ENCODE measurements at regions not wholly inside any gene's neighbourhood (a gene's known extent, or its start where the extent isn't known, plus 50 kb on each side); places are given as distances from the start of the nearest gene placed in this dataset.

DNA sequence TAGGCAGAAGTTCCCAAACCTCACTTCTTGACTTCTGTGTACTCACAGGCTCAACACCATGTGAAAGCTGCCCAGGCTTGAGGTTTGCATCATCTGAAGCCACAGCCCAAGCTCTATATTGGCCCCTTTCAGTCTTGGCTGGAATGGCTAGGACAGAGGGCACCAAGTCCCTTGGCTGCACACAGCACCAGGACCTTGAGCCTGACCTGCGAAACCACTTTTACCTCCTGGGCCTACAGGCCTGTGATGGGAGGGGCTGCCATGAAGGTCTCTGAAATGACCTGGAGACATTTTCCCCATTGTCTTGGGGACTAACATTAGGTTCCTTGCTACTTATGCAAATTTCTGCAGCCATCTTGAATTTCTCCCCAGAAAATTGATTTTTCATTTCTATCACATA lies 288.3 kb upstream of the ZC3H12C start:
- no peak for TF ChIP-seq GATA2 (IDR thresholded peaks at IDR 0.05; ENCODE audit: low read depth, low read length)
- no peak for TF ChIP-seq GATA3 (IDR thresholded peaks at IDR 0.05; ENCODE audit: low read depth, low read length)

DNA sequence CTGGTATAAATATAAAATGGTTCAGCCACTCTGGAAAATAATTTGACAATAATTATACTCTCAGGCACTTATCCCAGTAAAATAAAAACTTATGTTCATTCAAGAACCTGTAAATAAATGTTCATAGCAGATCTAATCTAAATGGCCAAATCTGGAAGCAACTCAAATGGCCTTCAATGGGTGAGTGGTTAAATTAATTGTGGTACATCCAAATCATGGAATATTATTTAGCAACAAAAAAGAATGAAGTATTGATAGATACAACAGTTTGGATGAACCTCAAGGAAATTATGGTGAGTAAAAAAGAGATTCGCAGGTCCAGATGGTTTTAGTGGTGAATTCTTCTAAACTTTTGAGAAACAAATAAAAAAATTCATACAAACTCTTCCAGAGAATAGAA lies 287.0 kb upstream of the ZC3H12C start:
- TF ChIP-seq GATA2 (IDR thresholded peaks at IDR 0.05; ENCODE audit: low read depth, low read length) (no peak), GATA3 (IDR thresholded peaks at IDR 0.05; ENCODE audit: low read depth, low read length) (no peak)

DNA sequence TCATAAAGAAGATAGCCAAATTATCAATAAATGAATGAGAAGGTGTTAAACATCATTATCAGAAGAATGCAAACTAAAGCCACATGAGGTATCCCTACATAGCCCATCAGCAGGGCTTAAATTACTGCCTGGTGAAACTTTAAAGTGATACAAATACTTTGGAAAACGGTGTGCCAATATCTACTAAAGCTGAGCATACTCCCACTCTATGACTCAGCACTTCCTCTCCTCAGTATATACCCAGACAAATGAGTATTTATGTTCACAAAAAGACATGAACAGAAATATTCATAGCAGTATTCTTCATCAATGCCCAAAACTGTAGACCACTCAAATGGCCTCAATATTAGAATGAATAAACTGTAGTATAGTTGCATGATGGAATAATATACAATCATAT lies 284.6 kb upstream of the ZC3H12C start:
- TF ChIP-seq GATA3 (IDR thresholded peaks at IDR 0.05; ENCODE audit: low read depth, low read length) (no peak), GATA2 (IDR thresholded peaks at IDR 0.05; ENCODE audit: low read depth, low read length) (no peak)

DNA sequence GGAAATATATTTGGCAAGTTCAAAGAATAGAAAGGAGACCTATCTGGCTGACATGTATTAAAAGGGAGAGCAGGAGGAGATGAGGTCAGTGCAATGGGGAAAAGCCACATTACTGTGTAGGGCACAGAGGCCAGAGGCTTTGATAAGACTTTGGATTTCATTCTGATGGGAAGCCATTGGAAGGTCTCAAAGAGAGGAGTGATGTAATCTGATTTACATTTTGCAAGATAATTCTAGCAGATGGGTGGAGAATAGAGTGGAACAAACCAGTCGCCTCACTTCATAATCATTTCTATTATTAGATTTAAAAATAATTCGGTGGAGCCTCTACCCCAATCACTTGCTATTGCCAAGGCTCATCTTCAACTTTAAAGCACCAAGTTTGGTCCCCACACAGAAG lies 278.4 kb upstream of the ZC3H12C start:
- TF ChIP-seq GATA3 (IDR thresholded peaks at IDR 0.05; ENCODE audit: low read depth, low read length) (no peak), GATA2 (IDR thresholded peaks at IDR 0.05; ENCODE audit: low read depth, low read length) (no peak)

DNA sequence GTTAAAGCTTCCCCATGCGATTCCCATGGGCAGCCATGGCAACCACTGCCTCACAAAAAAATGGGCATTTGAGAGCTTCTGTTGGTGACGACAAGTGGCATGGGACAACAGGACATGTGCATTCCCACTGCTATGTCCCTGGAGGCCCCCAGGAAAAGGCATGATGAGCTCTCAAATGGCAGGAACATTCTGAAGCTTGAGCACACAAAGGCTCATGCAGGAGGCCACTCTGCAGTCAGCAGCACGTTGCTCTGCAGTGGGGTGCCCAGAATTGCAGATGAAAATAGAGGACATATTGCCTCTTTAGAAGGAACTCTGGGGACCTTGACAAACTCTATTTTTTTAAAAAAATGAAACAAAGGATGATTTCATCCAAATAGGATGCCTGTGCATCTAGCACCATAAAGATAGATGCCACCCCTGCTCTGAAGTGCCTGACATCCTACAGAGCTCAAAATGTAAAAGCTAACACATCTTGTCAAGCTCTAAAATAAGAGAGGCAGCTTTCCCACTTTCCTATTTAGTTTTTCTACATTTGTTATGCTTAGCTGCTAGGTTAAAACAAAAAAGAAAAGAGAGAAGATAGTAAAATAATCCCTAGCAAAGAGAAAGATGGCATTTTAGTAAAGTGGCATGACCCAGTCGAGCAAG lies 277.6 kb upstream of the ZC3H12C start:
- no peak for TF ChIP-seq GATA3 (IDR thresholded peaks at IDR 0.05; ENCODE audit: low read depth, low read length)
- no peak for TF ChIP-seq GATA2 (IDR thresholded peaks at IDR 0.05; ENCODE audit: low read depth, low read length)

DNA sequence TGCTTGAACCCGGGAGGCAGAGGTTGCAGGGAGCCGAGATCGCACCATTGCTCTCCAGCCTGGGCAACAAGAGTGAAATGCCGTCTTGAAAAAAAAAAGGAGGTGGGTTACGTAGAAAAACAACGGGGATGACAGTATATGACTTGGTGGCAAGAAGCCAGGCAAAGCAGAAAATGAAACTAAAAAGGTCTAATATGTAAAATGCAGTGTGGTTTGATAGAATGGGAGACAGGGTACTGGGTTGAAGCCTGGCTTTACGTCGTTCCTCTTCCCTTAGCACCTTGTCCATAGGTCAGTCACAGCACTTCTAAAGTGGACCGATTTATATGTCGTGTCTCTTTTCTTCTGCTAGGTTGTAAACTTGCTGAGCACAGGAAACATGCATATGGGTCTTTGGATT lies 274.9 kb upstream of the ZC3H12C start:
- no peak for TF ChIP-seq GATA2 (IDR thresholded peaks at IDR 0.05; ENCODE audit: low read depth, low read length)
- TF ChIP-seq GATA3 (IDR thresholded peaks at IDR 0.05; ENCODE audit: low read depth, low read length) = no peak

DNA sequence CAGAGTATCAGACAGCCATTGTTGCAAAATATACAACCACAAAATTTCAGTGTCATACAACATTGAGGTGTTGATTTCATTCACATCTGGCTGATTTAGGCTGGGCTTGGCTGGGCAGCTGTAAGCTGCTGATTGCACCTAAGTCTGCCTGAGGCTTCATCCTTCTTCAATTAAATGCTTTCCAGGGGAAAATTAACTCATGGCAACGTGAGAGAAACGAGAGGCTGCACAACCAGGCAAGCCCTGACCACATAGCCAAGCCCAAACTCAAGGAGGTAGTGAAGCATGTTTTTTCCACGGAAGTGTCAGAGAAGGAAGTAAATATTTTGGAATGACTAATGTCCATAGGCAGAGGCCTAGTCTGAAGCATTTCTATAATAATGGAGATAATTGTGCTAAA lies 273.8 kb upstream of the ZC3H12C start:
- TF ChIP-seq GATA2 (IDR thresholded peaks at IDR 0.05; ENCODE audit: low read depth, low read length) = no peak
- no peak for TF ChIP-seq GATA3 (IDR thresholded peaks at IDR 0.05; ENCODE audit: low read depth, low read length)

DNA sequence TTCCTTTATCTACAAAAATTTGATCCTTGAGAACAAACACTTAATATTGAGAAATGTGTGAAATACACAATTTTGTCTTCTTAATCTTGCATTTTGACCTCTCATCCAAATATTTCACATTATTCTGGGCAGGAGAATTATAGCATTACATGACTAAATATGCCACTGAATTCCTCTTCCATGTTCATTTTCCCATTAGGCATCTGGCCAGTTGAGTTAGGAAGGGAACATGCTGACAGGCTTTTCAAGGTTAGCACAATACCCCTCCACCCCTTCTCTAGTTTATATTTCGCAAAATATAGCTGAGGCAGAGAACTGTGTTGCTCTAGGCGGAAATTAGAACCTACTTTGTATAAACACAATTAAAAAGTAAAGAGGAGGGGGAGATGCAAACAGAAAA lies 271.7 kb upstream of the ZC3H12C start:
- no peak for TF ChIP-seq GATA2 (IDR thresholded peaks at IDR 0.05; ENCODE audit: low read depth, low read length)

DNA sequence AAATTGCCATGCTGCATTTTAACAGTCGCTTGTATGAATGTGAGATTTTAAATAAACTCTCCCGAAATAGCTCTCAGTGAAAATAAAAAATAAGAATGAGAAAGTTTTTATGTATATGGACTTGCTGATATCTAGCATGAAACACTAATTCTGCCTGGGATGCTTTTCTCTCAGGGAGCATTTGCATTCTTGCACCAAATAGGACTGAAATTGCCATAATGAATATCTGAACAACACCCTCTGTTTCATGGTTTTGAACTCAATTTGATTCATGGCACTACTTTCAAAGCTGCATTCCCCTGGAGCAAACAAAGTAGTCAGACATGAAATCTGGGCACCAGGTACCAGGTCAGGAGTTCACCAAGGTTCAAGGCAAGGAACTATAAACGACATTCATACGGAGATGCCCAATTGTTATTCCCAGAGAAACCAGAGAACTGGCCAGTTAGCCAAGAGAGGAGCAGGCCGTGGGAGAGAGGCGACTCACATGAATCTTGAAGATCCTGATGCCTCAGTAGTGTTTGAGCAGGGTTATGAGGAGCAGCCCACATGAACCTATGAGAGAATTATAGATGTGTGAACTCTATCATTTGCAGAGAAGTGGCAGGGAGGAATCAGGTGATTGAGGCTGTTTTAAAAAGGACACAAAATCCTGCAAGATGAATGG lies 270.6 kb upstream of the ZC3H12C start:
- TF ChIP-seq GATA2 (IDR thresholded peaks at IDR 0.05; ENCODE audit: low read depth, low read length) (no peak), GATA3 (IDR thresholded peaks at IDR 0.05; ENCODE audit: low read depth, low read length) (no peak)

DNA sequence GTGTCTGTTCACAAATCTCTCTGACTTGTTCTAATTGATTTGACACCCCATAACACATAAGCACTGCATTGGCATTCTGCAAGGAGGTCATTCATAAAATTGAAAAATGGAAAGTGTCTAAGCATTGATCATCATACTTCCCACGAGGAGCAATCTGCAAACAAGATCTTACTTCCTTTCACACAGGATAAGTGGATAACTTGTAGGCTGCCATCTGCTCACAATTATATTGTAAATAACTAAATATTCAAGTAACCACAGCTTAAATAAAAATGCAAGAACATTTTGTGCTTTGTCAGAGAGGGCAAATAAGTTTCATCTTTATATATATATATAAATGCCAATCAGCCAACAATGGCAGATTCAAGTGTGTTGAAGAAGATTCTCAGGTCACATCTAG lies 264.8 kb upstream of the ZC3H12C start:
- TF ChIP-seq GATA3 (IDR thresholded peaks at IDR 0.05; ENCODE audit: low read depth, low read length) (no peak), GATA2 (IDR thresholded peaks at IDR 0.05; ENCODE audit: low read depth, low read length) (no peak)

DNA sequence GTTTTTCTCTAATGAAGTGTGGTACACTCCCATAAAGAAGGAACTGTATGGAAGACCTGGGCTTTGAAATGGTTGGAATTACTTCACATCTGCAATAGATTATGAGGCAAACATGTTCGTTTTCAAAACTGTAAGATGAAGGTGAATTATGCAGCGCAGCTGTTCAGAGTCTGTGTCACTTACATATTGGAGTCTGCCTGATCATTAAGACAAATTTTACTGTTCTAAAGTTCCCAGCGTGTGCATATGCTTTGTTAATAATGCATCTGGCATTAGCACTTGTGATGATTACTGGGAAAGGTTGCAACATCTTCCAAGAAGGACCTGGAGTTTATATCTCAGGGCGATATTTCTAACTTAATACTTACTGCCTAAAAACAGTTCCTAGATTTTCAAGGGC lies 255.2 kb upstream of the ZC3H12C start:
- TF ChIP-seq GATA3 (IDR thresholded peaks at IDR 0.05; ENCODE audit: low read depth, low read length) = no peak
- TF ChIP-seq GATA2 (IDR thresholded peaks at IDR 0.05; ENCODE audit: low read depth, low read length) = no peak

DNA sequence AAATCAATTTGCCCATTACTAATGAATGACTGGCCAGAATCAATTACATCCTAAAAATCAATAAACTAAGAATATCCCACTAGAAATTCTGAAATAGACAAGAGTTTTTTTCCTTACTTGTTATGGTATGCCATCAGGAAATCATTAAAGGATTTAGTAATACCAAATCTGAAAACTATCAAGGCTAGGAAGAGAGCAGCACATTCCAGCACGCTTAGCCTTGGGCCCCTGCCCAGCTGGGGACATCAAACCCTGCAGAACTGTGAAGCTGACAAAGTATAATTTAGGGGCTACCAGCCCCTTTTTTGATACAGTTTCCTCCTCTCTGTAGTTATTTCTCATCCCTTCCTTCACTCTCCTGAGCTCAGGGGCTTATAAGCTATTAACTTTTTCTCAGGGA lies 247.8 kb upstream of the ZC3H12C start:
- TF ChIP-seq GATA3 (IDR thresholded peaks at IDR 0.05; ENCODE audit: low read depth, low read length) (no peak), GATA2 (IDR thresholded peaks at IDR 0.05; ENCODE audit: low read depth, low read length) (no peak)

DNA sequence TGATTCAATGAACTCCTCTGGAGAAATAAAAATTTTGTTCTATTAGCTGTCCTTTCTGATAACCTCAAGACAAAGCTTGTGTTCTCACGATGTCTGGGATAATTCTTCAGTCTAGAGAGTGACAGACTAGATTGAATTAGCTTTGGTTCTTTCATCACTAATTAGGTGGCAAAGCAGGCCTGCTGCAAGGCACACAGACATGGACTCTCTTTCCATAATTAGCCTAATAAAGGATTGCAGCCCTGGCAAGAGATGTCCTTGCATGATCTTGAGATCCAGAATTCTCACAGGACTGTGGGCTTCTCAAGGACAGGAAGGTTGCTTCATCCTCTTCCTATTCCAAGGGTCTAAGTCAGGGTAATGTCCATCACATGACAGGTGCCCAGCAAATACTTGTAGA lies 245.6 kb upstream of the ZC3H12C start:
- no peak for TF ChIP-seq GATA3 (IDR thresholded peaks at IDR 0.05; ENCODE audit: low read depth, low read length)
- TF ChIP-seq GATA2 (IDR thresholded peaks at IDR 0.05; ENCODE audit: low read depth, low read length) = no peak

DNA sequence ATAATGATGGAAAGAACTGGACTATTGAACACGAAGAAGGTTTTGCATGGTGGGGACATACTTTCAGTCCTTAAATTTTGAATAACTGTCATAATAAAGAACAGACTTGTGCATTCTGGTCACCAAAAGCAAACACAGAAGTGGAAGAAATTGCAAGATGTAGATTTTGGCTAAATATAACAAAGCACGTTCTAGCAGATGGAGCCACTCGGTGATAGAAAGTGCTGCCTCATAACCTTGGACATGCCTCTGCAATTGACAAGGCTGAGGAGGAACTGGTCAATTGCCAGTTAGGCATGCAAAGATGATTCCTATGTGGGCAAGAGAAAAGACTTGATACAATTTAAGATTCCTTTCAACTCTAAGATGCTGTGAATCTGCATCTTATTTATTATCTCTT lies 244.1 kb upstream of the ZC3H12C start:
- no peak for TF ChIP-seq GATA2 (IDR thresholded peaks at IDR 0.05; ENCODE audit: low read depth, low read length)

DNA sequence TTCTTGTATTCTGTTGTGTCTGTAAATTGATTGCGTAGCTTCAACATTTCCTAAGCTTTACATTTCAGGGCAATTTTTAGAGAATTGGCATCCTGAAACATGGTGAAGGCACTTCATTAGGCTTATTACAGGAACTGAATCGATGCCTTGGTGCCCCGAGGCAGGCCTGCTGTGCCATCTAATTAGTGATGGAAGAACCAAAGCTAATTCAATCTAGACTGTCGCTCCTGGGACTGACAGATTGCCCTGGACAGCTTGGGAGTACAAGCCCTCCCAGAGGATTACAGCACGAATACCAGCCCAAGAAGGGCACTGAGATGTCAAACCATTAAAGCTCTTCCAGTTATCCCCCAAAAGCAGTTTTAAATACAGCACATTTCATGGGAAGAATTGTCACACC lies 243.2 kb upstream of the ZC3H12C start:
- TF ChIP-seq GATA2 (IDR thresholded peaks at IDR 0.05; ENCODE audit: low read depth, low read length) (no peak), GATA3 (IDR thresholded peaks at IDR 0.05; ENCODE audit: low read depth, low read length) (no peak)

All from SH-SY5Y (cell line).